GM12878 (cell line): ENCODE measurements at regions not wholly inside any gene's neighbourhood (a gene's known extent, or its start where the extent isn't known, plus 50 kb on each side); places are given as distances from the start of the nearest gene placed in this dataset.

Source experiments
- ATAC-seq: fragments of 200-7000 bp; cut with Tn5 transposase; 3 replicates; pipeline ENCODE4 v1.9.1; 2020; ENCODE audit warnings: mild to moderate bottlenecking, moderate library complexity
- BruUV-seq: library from RNA; stranded (reverse); fragments of 400-500 nt; replicated peaks from 2 replicates; lab custom pipeline; 2021; lab: Mats Ljungman, UMichigan
- CTCF ChIA-PET: fragments of 300-600 bp; sonication (Branson Sonifier 250); formaldehyde crosslinking; extraction: SDS; loops from one replicate; lab custom pipeline; 2021; ENCODE audit warnings: inconsistent platforms; lab: Yijun Ruan, JAX
- POLR2A ChIA-PET: fragments of 350-600 bp; formaldehyde crosslinking; extraction: SDS; loops from one replicate; lab custom pipeline; 2021; ENCODE audit warnings: inconsistent platforms; lab: Charles Lee
- RAD21 ChIA-PET: fragments of 300-600 bp; sonication (Branson Sonifier 250); formaldehyde crosslinking; loops from one replicate; lab custom pipeline; 2023; ENCODE audit warnings: antibody characterized with exemption; ENCODE audit not compliant: unreplicated experiment; lab: Charles Lee
- SMC1A ChIA-PET: fragments of 300-600 bp; sonication (Branson Sonifier 250); formaldehyde crosslinking; loops from one replicate; lab custom pipeline; 2023; ENCODE audit not compliant: unreplicated experiment, uncharacterized antibody; lab: Charles Lee
- DNase-seq: peaks from one replicate; pipeline ENCODE4 v3.0.0-alpha.2; 2011; ENCODE audit warnings: low read depth, low spot score
- FAIRE-seq: peaks from 3 replicates; lab custom pipeline; 2011; peaks lifted over from hg19 to GRCh38; lab: Jason Lieb, UNC
- H2AFZ ChIP-seq: 2 replicates; pipeline ENCODE4 v1.6.0; 2011; ENCODE audit warnings: low read depth, low read length, control low read depth; ENCODE audit not compliant: control insufficient read depth
- H3K27ac ChIP-seq: 2 replicates; pipeline ENCODE4 v1.5.1; 2011; ENCODE audit warnings: control low read depth; ENCODE audit not compliant: control insufficient read depth, insufficient read depth
- H3K27me3 ChIP-seq, 2 experiments: replicated peaks in 1 of 2; 2 replicates each; pipeline versions ENCODE4 v1.6.0 to v1.6.1; 2011; ENCODE audit warnings: low read length in 1 of 2; ENCODE audit not compliant: control insufficient read depth in 2 of 2, insufficient read depth in 2 of 2
- H3K36me3 ChIP-seq, 2 experiments: 2 replicates each; pipeline ENCODE4 v1.5.1; 2011; ENCODE audit warnings: low read length in 1 of 2; ENCODE audit not compliant: control insufficient read depth in 2 of 2, insufficient read depth in 2 of 2
- H3K4me1 ChIP-seq: 2 replicates; pipeline ENCODE4 v1.6.1; 2011; ENCODE audit warnings: mild to moderate bottlenecking, low read length, moderate library complexity, mixed read lengths; ENCODE audit not compliant: control insufficient read depth, insufficient read depth
- H3K4me2 ChIP-seq: 2 replicates; pipeline ENCODE4 v1.6.0; 2011; ENCODE audit warnings: control low read depth; ENCODE audit not compliant: control insufficient read depth, insufficient read depth
- H3K4me3 ChIP-seq: fragments of 200-600 bp; sonication (generic); 2 replicates; pipeline ENCODE4 v1.5.1; 2016
- H3K79me2 ChIP-seq: 2 replicates; pipeline ENCODE4 v1.6.0; 2011; ENCODE audit warnings: low read length; ENCODE audit not compliant: control insufficient read depth, insufficient read depth
- H3K9ac ChIP-seq: 2 replicates; pipeline ENCODE4 v1.8.0; 2011; ENCODE audit warnings: low read length, control low read depth, mixed read lengths; ENCODE audit not compliant: control insufficient read depth, insufficient read depth
- H3K9me3 ChIP-seq: replicated peaks from 3 replicates; pipeline ENCODE4 v1.5.1; 2011; ENCODE audit warnings: mild to moderate bottlenecking, low read length; ENCODE audit not compliant: control insufficient read depth, insufficient read depth
- H4K20me1 ChIP-seq: 2 replicates; pipeline ENCODE4 v1.6.0; 2011; ENCODE audit not compliant: control insufficient read depth, insufficient read depth
- ATF2 ChIP-seq: IDR thresholded peaks from 2 replicates; pipeline ENCODE4 v1.6.1; 2012; ENCODE audit warnings: low read length, inconsistent platforms
- CBX3 ChIP-seq: fragments of 200-600 bp; sonication (generic); IDR thresholded peaks from 2 replicates; pipeline ENCODE4 v1.6.1; 2016; ENCODE audit warnings: low read depth, borderline replicate concordance
- CHD2 ChIP-seq: IDR thresholded peaks from 2 replicates; pipeline ENCODE4 v1.6.1; 2011; ENCODE audit warnings: low read depth, low read length, improper control_type of control experiment, borderline replicate concordance
- EZH2 ChIP-seq: IDR thresholded peaks from 2 replicates; pipeline ENCODE4 v1.6.1; 2012; ENCODE audit warnings: low read depth, mild to moderate bottlenecking, control low read depth, inconsistent platforms, low read length, borderline replicate concordance; ENCODE audit not compliant: control insufficient read depth
- IRF4 ChIP-seq: IDR thresholded peaks from 2 replicates; pipeline ENCODE4 v1.6.1; 2011; ENCODE audit warnings: low read depth, low read length
- JUNB ChIP-seq: IDR thresholded peaks from 2 replicates; pipeline ENCODE4 v1.6.1; 2016; ENCODE audit warnings: antibody characterized with exemption, mild to moderate bottlenecking
- KAT2A ChIP-seq: conservative IDR thresholded peaks from 2 replicates; pipeline ENCODE4 v1.6.1; 2011; ENCODE audit warnings: low read depth, low read length; ENCODE audit not compliant: control insufficient read depth
- LARP7 ChIP-seq: fragments of 450-650 bp; IDR thresholded peaks from 2 replicates; pipeline ENCODE4 v1.6.1; 2017; ENCODE audit warnings: mild to moderate bottlenecking
- MEF2B ChIP-seq: fragments of 450-650 bp; IDR thresholded peaks from 2 replicates; pipeline ENCODE4 v1.6.1; 2018; ENCODE audit warnings: mild to moderate bottlenecking, moderate library complexity; ENCODE audit not compliant: partially characterized antibody, poor library complexity, severe bottlenecking
- MTA2 ChIP-seq: fragments of 450-650 bp; IDR thresholded peaks from 2 replicates; pipeline ENCODE4 v1.6.1; 2016; ENCODE audit warnings: low read depth, mild to moderate bottlenecking, moderate library complexity
- NFIC ChIP-seq: IDR thresholded peaks from 2 replicates; pipeline ENCODE4 v1.6.1; 2012; ENCODE audit warnings: low read depth, mild to moderate bottlenecking, inconsistent platforms, low read length, moderate library complexity
- NFYB ChIP-seq: IDR thresholded peaks from 2 replicates; pipeline ENCODE4 v1.6.1; 2011; ENCODE audit warnings: low read depth, mild to moderate bottlenecking, low read length, improper control_type of control experiment, moderate library complexity; ENCODE audit not compliant: insufficient read depth
- PKNOX1 ChIP-seq: fragments of 450-650 bp; IDR thresholded peaks from 2 replicates; pipeline ENCODE4 v1.6.1; 2016; ENCODE audit warnings: mild to moderate bottlenecking
- POLR2AphosphoS2 ChIP-seq: IDR thresholded peaks from 2 replicates; pipeline ENCODE4 v1.6.1; 2011; ENCODE audit warnings: low read depth, mild to moderate bottlenecking, low read length, improper control_type of control experiment, moderate library complexity
- RELA ChIP-seq: fragments of 450-650 bp; IDR thresholded peaks from 2 replicates; pipeline ENCODE4 v1.8.0; 2014; ENCODE audit warnings: borderline replicate concordance; ENCODE audit not compliant: partially characterized antibody
- RFX5 ChIP-seq: IDR thresholded peaks from 2 replicates; pipeline ENCODE4 v1.6.1; 2011; ENCODE audit warnings: low read depth, low read length, improper control_type of control experiment
- SREBF2 ChIP-seq: IDR thresholded peaks from 2 replicates; pipeline ENCODE4 v1.6.1; 2012; ENCODE audit warnings: mild to moderate bottlenecking, low read length
- TARDBP ChIP-seq: IDR thresholded peaks from 2 replicates; pipeline ENCODE4 v1.6.1; 2016; ENCODE audit warnings: borderline replicate concordance
- ZBTB11 ChIP-seq: fragments of 450-650 bp; formaldehyde crosslinking; IDR thresholded peaks from 2 replicates; pipeline ENCODE4 v1.5.0; 2022; ENCODE audit warnings: mild to moderate bottlenecking, missing genetic modification characterization
- WGBS: methylation state at CpG from one replicate; pipeline ENCODE4 v1.1.6; 2016; ENCODE audit warnings: low lambda C conversion rate; ENCODE audit not compliant: insufficient replicate concordance, insufficient coverage; ENCODE audit errors: missing lambda C conversion rate; 5-methylcytosine and 5-hydroxymethylcytosine counted together
- in situ Hi-C: fragments of 300-500 bp; cut with MboI; formaldehyde crosslinking; loops from 9 replicates; pipeline ENCODE4 v1.14.3; 2018; ENCODE audit warnings: mixed read lengths
- intact Hi-C: fragments of 100-400 bp; cut with micrococcal nuclease; formaldehyde crosslinking; loops from one replicate; pipeline ENCODE4 v1.14.2; 2022; ENCODE audit not compliant: unreplicated experiment

GRCh38 chr7:156124356-156124755, 312.1 kb upstream of the SHH start:
- SMC1A ChIA-PET = no interaction called here
- no peaks in the 10 kb centered on the region for H3K36me3 ChIP-seq

More at GRCh38 chr7:156124356-156124755, 312.1 kb upstream of the SHH start:
- no peaks in the 10 kb centered on the region for H3K9me3 ChIP-seq
- ATAC-seq = no peak
- no peak overlapping the region for H3K9ac ChIP-seq
- ChIA-PET CTCF (no interaction called here), POLR2A (no interaction called here), RAD21 (no interaction called here)
- DNase-seq = no peak
- TF ChIP-seq SREBF2 (no peak), ZBTB11 (CRISPR knock-in tag) (no peak), MEF2B (no peak), POLR2AphosphoS2 (no peak), RELA (no peak), NFIC (no peak), RFX5 (no peak), TARDBP (no peak), CHD2 (no peak), LARP7 (no peak), CBX3 (no peak), IRF4 (no peak), NFYB (no peak), MTA2 (no peak), JUNB (no peak), ATF2 (no peak), KAT2A (no peak), EZH2 (no peak), PKNOX1 (no peak)
- no peak overlapping the region for H3K4me3 ChIP-seq
- H4K20me1 ChIP-seq = no peaks in the 10 kb centered on the region
- H3K79me2 ChIP-seq = no peaks in the 10 kb centered on the region
- intact Hi-C loops = no loop called here
- peaks cover 0 to 2% of the 10 kb centered on the region in 2 experiments; a peak in 2 of 4 replicates for H3K27me3 ChIP-seq
- no TSS peak for BruUV-seq
- 51% methylated on average over 14 of the region's 18 CpGs for WGBS
- no peak overlapping the region for H2AFZ ChIP-seq
- no peak overlapping the region for H3K27ac ChIP-seq
- H3K4me1 ChIP-seq = no peaks in the 10 kb centered on the region
- in situ Hi-C loops = no loop called here
- no peak for FAIRE-seq
- no peak overlapping the region for H3K4me2 ChIP-seq
